Ishikawa (cell line): ENCODE measurements at regions not wholly inside any gene's neighbourhood (a gene's known extent, or its start where the extent isn't known, plus 50 kb on each side); places are given as distances from the start of the nearest gene placed in this dataset.

ENCODE experiments used
- CEBPB ChIP-seq: IDR thresholded peaks from 2 replicates; pipeline ENCODE4 v1.6.1; 2012
- CREB1 ChIP-seq: IDR thresholded peaks from 2 replicates; pipeline ENCODE4 v1.6.1; 2012; ENCODE audit warnings: low read depth
- EGR1 ChIP-seq: IDR thresholded peaks from 2 replicates; pipeline ENCODE4 v1.6.1; 2012
- EP300 ChIP-seq: IDR thresholded peaks from 2 replicates; pipeline ENCODE4 v1.6.1; 2012; ENCODE audit warnings: borderline replicate concordance
- FOXM1 ChIP-seq: IDR thresholded peaks from 2 replicates; pipeline ENCODE4 v1.6.1; 2012; ENCODE audit warnings: low read depth, borderline replicate concordance
- MAX ChIP-seq: IDR thresholded peaks from 2 replicates; pipeline ENCODE4 v1.6.1; 2012
- NFIC ChIP-seq: IDR thresholded peaks from 2 replicates; pipeline ENCODE4 v1.6.1; 2012
- RAD21 ChIP-seq: IDR thresholded peaks from 2 replicates; pipeline ENCODE4 v1.6.1; 2012; ENCODE audit warnings: low read depth
- TAF1 ChIP-seq: IDR thresholded peaks from 2 replicates; pipeline ENCODE4 v1.6.1; 2012; ENCODE audit warnings: low read depth, mild to moderate bottlenecking
- TEAD4 ChIP-seq: IDR thresholded peaks from 2 replicates; pipeline ENCODE4 v1.6.1; 2012
- YY1 ChIP-seq: IDR thresholded peaks from 2 replicates; pipeline ENCODE4 v1.6.1; 2012; ENCODE audit warnings: low read depth
- TF ChIP-seq, protein P1 (sequence below): IDR thresholded peaks from 2 replicates; pipeline ENCODE4 v1.6.1; 2012

DNA sequence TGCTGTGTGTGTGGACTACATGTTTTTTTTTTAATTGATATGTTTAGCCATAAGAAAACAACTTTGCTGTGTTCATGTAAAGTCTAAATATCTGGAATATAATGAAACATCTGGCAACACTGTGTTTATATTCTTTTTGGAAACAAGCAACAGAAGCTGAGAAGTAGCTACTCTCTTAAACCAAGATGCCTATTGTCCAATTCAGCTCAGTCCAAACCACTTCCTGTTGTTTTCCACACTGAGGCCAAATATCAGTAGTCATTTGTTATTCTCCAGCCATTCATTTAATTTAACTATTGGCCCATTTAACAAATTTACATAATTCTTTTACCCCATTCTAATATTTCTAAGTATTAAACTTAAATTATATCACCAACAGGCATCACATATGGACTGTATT lies 903.0 kb upstream of the SLIT2 start:
- no peak for TF ChIP-seq TAF1
- no peak for TF ChIP-seq RAD21
- TF ChIP-seq, protein P1, sequence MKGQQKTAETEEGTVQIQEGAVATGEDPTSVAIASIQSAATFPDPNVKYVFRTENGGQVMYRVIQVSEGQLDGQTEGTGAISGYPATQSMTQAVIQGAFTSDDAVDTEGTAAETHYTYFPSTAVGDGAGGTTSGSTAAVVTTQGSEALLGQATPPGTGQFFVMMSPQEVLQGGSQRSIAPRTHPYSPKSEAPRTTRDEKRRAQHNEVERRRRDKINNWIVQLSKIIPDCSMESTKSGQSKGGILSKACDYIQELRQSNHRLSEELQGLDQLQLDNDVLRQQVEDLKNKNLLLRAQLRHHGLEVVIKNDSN: no peak
- TF ChIP-seq CEBPB: no peak
- no peak for TF ChIP-seq MAX
- no peak for TF ChIP-seq YY1
- no peak for TF ChIP-seq EP300
- no peak for TF ChIP-seq NFIC
- TF ChIP-seq TEAD4: no peak
- no peak for TF ChIP-seq EGR1
- TF ChIP-seq CREB1: no peak
- TF ChIP-seq FOXM1: no peak
